ENCODE measurements at regions not wholly inside any gene's neighbourhood (a gene's known extent, or its start where the extent isn't known, plus 50 kb on each side); places are given as distances from the start of the nearest gene placed in this dataset.

GRCh38 chr12:28782812-28783211 lies 366.3 kb upstream of the FAR2 start:
- TF ChIP-seq POLR2A (IDR thresholded peaks at IDR 0.05; ENCODE audit: low read depth, low read length) (no peak), POLR2AphosphoS5 (IDR thresholded peaks at IDR 0.05; ENCODE audit: low read depth, low read length) (no peak)
